Heart left ventricle (tissue), 16 donors: ENCODE measurements at regions not wholly inside any gene's neighbourhood (a gene's known extent, or its start where the extent isn't known, plus 50 kb on each side); places are given as distances from the start of the nearest gene placed in this dataset.
"Not testable (repeated sequence)": the region's sequence is repeated elsewhere in the genome, so short reads cannot be mapped to it uniquely, and the experiment has no call there.

Source experiments
- ATAC-seq, 4 donors: fragments of 200-7000 bp; cut with Tn5 transposase; one replicate each; pipeline ENCODE4 v1.9.1; 2020 to 2022; ENCODE audit warnings: moderate library complexity in 4 of 4, mild to moderate bottlenecking in 3 of 4, moderate number of reproducible peaks in 1 of 4
- DNase-seq, 5 donors: peaks; one replicate each; pipeline ENCODE4 v3.0.0-alpha.2; 2020
- H3K27ac ChIP-seq, 12 donors: fragments of 200-600 bp; sonication (generic) in 4 of 12; one replicate each; pipeline versions ENCODE4 v1.5.0 to v1.8.0; 2016 to 2022; ENCODE audit warnings: mild to moderate bottlenecking in 2 of 12
- H3K27me3 ChIP-seq, 9 donors: fragments of 200-600 bp; sonication (generic) in 2 of 9; one replicate each; pipeline versions ENCODE4 v1.5.1 to v1.8.0; 2016 to 2022; ENCODE audit warnings: mild to moderate bottlenecking in 3 of 9
- H3K36me3 ChIP-seq, 9 donors: fragments of 200-600 bp; sonication (generic) in 2 of 9; one replicate each; pipeline versions ENCODE4 v1.5.0 to v1.8.0; 2018 to 2022; ENCODE audit warnings: mild to moderate bottlenecking in 2 of 9
- H3K4me1 ChIP-seq, 12 donors: fragments of 200-600 bp; sonication (generic) in 4 of 12; one replicate each; pipeline versions ENCODE4 v1.5.0 to v1.8.0; 2016 to 2022; ENCODE audit warnings: mild to moderate bottlenecking in 3 of 12
- H3K4me3 ChIP-seq, 12 donors: fragments of 200-600 bp; sonication (generic) in 4 of 12; one replicate each; pipeline versions ENCODE4 v1.5.0 to v1.8.0; 2017 to 2022; ENCODE audit warnings: mild to moderate bottlenecking in 9 of 12, moderate library complexity in 4 of 12
- H3K9me3 ChIP-seq, 12 donors: fragments of 200-600 bp; sonication (generic) in 4 of 12; one replicate each; pipeline versions ENCODE4 v1.5.0 to v1.8.0; 2016 to 2022; ENCODE audit warnings: mild to moderate bottlenecking in 1 of 12
- POLR2A ChIP-seq, 2 donors: fragments of 450-650 bp; IDR thresholded peaks; one replicate each; pipeline ENCODE4 v1.6.1; 2017; ENCODE audit warnings: antibody characterized with exemption in 2 of 2, mild to moderate bottlenecking in 2 of 2, moderate library complexity in 2 of 2
- WGBS, 4 donors: extraction: QIAGEN DNeasy Blood & Tissue Kit in 2 of 4; methylation state at CpG; one replicate each; pipeline versions ENCODE4 v1.1.5 to v1.1.7; 2013 to 2018; 5-methylcytosine and 5-hydroxymethylcytosine counted together
- intact Hi-C, 10 donors: fragments of 100-400 bp; cut with DNase I; formaldehyde crosslinking; loops; one replicate each; pipeline versions ENCODE4 v1.11.1 to v1.14.2; 2022
- TF ChIP-seq, protein P1 (sequence below), 12 donors: fragments of 200-600 bp; sonication (generic) in 4 of 12; IDR thresholded peaks; one replicate each; pipeline versions ENCODE4 v1.5.0 to v1.8.0; 2018 to 2022; ENCODE audit warnings: antibody characterized with exemption in 12 of 12, mild to moderate bottlenecking in 5 of 12
- donor health status: ischemic (EF 13 %, LVEDD 7.1; RV severe dilation, severe dysfunction).
- donor health status: healthy with polysubstance abuse.
- donor health status: DM: no; HTN: yes; CAD: no.
- donor health status: DM: no; HTN: no; CAD: no.
- donor health status: ischemic (EF 25% LVEDD 6.9; RV normal size, moderate dysfunction).
- donor health status: ischemic (EF 25% LVEDD 5.7; RV mildly dilated, moderate dysfunction).
- donor health status: healthy.
- donor health status: DM: yes; HTN: yes; CAD: no.
- donor health status: ischemic (EF 35%, LVEDD 5.7; RV mildly dilated, moderate dysfunction).
- donor health status: nonischemic (EF 11% LVEDD 7.7; RV severe dilation, severe dysfunction).
- donor health status: DM: yes; HTN: yes; CAD: no.
- donor health status: PGD.
- donor health status: ischemic (EF 29% LVEDD 5.4; RV normal size, mild dysfunction).
- donor health status: nonischemic (EF 23%, LVEDD 6.1; RV moderate dilation, normal function).

DNA sequence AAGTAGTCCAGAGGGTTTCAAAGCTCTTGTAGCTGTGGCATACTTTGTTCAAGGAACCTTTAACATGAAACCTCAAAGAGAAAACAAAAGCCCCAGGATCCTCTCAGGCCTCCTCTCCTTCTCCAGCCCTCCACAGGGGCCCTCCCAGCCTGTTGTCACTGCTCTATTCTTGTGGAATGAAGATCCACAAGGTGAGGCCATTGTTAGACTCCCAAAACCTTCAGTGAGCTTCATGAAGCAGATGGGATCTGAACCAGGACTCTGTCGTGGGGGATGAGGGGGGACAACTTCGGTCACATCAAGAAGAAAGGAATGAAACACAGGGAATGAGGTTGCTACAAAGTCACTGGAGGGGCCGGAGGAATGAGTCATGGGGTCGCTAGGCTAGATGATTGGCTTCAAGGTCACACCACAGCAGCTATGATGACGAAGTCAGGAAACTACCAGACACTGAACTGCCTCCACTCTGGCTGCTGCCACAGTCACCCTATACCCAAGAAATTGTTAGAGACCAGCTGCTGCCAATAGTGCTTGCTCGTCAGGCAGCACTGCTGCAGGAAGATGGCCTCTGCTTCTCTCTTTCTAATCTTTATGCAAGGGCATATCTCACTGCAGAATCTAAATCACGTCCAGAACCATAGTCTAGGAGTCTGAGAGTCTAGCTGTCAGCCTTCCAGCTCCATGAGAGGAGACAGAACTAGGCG, 208.8 kb downstream of the HIBADH start:
- H3K9me3 ChIP-seq: no peaks in the 10 kb centered on the region
- no peak overlapping the region for H3K27ac ChIP-seq
- H3K4me1 ChIP-seq: peaks cover 0 to 1% (median 0%) of the 10 kb centered on the region in 12 donors
- peaks cover 0 to 22% (median 3%) of the 10 kb centered on the region in 9 donors for H3K27me3 ChIP-seq
- intact Hi-C loops: no loop called here
- DNase-seq: no peak
- H3K4me3 ChIP-seq: no peak overlapping the region
- no peaks in the 10 kb centered on the region for H3K36me3 ChIP-seq
- TF ChIP-seq, protein P1, sequence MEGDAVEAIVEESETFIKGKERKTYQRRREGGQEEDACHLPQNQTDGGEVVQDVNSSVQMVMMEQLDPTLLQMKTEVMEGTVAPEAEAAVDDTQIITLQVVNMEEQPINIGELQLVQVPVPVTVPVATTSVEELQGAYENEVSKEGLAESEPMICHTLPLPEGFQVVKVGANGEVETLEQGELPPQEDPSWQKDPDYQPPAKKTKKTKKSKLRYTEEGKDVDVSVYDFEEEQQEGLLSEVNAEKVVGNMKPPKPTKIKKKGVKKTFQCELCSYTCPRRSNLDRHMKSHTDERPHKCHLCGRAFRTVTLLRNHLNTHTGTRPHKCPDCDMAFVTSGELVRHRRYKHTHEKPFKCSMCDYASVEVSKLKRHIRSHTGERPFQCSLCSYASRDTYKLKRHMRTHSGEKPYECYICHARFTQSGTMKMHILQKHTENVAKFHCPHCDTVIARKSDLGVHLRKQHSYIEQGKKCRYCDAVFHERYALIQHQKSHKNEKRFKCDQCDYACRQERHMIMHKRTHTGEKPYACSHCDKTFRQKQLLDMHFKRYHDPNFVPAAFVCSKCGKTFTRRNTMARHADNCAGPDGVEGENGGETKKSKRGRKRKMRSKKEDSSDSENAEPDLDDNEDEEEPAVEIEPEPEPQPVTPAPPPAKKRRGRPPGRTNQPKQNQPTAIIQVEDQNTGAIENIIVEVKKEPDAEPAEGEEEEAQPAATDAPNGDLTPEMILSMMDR (IDR thresholded peaks at IDR 0.05): no peak
- no peak for TF ChIP-seq POLR2A (IDR thresholded peaks at IDR 0.05)
- no peak for ATAC-seq
- WGBS, 4 donors: 62 to 78% (median 68%) methylated on average over 8 of the region's 8 CpGs

DNA sequence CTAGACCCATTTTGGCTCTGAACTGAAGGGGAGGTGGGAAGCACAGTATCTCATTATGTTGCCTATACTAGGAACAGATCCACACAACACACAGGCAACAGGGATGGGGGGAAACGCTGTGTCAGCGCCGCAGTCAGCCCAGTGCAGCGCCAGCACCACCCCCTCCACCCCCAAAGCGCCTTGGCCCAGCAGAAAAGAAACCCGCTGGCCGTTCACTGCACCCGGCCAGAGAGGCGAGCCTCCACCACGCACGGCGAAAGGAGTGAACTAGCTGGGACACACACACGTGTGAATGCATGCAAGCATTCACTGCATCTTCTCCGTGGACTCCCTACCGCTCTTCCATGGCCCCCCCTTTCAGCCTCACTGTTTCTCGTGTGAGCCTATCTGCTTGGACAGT, 205.6 kb downstream of the HIBADH start:
- H3K27ac ChIP-seq: not testable (repeated sequence)

GRCh38 chr7:27457603-27458565, 204.8 kb downstream of the HIBADH start:
- H3K4me1 ChIP-seq: not testable (repeated sequence)
- peak in 3 of 4 donors; percentile 44 to 60 (median 54) for ATAC-seq

More for the DNA sequence above, 205.6 kb downstream of the HIBADH start:
- ATAC-seq (peak in 3 of 4 donors; percentile 29 to 53 (median 42)), DNase-seq (peak in 1 of 5 donors; percentile 25)
- H3K9me3 ChIP-seq, H3K36me3 ChIP-seq, intact Hi-C loops, H3K4me1 ChIP-seq, H3K27me3 ChIP-seq: not testable (repeated sequence)
- 57 to 73% (median 61%) methylated on average over 11 to 16 of the region's 16 CpGs for WGBS, 4 donors
- peak overlapping the region in 7 of 12 donors; percentile 12 to 42 (median 31) for H3K4me3 ChIP-seq

GRCh38 chr7:27459021-27459730, 203.5 kb downstream of the HIBADH start:
- peak in 3 of 5 donors; percentile 26 to 36 (median 28) for DNase-seq
- WGBS, 4 donors: 65 to 76% (median 71%) methylated on average over 4 of the region's 4 CpGs
- H3K27ac ChIP-seq: peak overlapping the region in 4 of 12 donors; percentile 8 to 45 (median 19)
- H3K4me3 ChIP-seq: no peak overlapping the region
- no peaks in the 10 kb centered on the region for H3K36me3 ChIP-seq
- H3K27me3 ChIP-seq: peaks cover 0 to 11% (median 0%) of the 10 kb centered on the region in 9 donors
- H3K4me1 ChIP-seq: peaks cover 0 to 4% (median 0%) of the 10 kb centered on the region in 12 donors
- no peak for TF ChIP-seq POLR2A (IDR thresholded peaks at IDR 0.05)
- TF ChIP-seq, protein P1 (IDR thresholded peaks at IDR 0.05): no peak
- intact Hi-C loops: no loop called here
- H3K9me3 ChIP-seq: no peaks in the 10 kb centered on the region
- peak in 1 of 4 donors; percentile 46 for ATAC-seq

More at GRCh38 chr7:27457603-27458565, 204.8 kb downstream of the HIBADH start:
- H3K27ac ChIP-seq, intact Hi-C loops, H3K9me3 ChIP-seq, H3K27me3 ChIP-seq, H3K36me3 ChIP-seq: not testable (repeated sequence)
- DNase-seq: peak in 1 of 5 donors; percentile 13
- peak overlapping the region in 7 of 12 donors; percentile 12 to 42 (median 31) for H3K4me3 ChIP-seq
- 72 to 80% (median 78%) methylated on average over 25 to 32 of the region's 35 CpGs for WGBS, 4 donors
